ENCODE measurements at regions not wholly inside any gene's neighbourhood (a gene's known extent, or its start where the extent isn't known, plus 50 kb on each side); places are given as distances from the start of the nearest gene placed in this dataset.
"Not testable (repeated sequence)": the region's sequence is repeated elsewhere in the genome, so short reads cannot be mapped to it uniquely, and the experiment has no call there.

DNA sequence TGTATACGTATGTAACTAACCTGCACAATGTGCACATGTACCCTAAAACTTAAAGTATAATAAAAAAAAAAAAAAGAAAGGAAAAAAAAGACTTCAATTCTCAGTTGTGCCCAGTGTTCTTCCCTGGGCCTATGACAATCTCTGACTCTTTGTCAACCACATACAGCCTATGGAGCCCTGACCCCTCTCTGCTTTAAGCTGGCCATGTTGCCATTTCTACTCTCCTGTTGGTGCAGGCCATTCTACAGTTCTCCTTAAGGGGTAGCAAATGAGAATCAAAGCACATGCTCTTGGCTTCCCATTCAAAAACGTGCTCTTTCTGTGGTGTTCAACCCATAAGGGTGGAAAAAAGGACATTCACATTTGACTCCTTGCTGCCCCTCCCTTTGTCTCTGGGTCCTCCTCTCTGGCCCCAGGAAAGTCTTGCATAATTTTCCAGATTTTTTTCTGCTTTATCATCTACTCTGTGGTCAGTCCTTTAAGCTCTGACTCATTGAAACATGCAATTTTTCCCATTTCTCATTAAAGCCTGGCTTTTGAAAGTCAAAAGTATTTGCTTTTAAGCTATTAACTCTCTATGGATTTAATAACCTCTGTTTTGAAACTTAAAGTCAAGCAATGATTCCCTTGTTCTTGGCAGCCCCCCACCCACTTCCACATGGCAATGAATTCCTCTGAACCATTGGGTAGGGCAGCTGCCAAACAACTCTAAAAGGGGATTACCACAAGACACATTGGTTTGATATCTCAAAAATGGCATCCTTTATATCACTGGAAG, 208.6 kb upstream of the MCHR2 start:
- 62 to 68% (median 67%) methylated on average over 2 of the region's 2 CpGs for WGBS, 4 donors
- Histone ChIP-seq H3K36me3 (no peaks in the 10 kb centered on the region), H3K9me3 (peaks cover 0 to 4% (median 0%) of the 10 kb centered on the region in 12 donors), H3K4me3 (no peak overlapping the region), H3K27ac (peak overlapping the region in 1 of 12 donors; percentile 6), H3K4me1 (no peaks in the 10 kb centered on the region), H3K27me3 (no peaks in the 10 kb centered on the region)
- DNase-seq: peak in 1 of 5 donors; percentile 30
- ATAC-seq: peak in 2 of 4 donors; percentile 81 to 94
- intact Hi-C loops (cut with DNase I): no loop called here
- no peak for TF ChIP-seq POLR2A (IDR thresholded peaks at IDR 0.05)
- TF ChIP-seq, protein P1, sequence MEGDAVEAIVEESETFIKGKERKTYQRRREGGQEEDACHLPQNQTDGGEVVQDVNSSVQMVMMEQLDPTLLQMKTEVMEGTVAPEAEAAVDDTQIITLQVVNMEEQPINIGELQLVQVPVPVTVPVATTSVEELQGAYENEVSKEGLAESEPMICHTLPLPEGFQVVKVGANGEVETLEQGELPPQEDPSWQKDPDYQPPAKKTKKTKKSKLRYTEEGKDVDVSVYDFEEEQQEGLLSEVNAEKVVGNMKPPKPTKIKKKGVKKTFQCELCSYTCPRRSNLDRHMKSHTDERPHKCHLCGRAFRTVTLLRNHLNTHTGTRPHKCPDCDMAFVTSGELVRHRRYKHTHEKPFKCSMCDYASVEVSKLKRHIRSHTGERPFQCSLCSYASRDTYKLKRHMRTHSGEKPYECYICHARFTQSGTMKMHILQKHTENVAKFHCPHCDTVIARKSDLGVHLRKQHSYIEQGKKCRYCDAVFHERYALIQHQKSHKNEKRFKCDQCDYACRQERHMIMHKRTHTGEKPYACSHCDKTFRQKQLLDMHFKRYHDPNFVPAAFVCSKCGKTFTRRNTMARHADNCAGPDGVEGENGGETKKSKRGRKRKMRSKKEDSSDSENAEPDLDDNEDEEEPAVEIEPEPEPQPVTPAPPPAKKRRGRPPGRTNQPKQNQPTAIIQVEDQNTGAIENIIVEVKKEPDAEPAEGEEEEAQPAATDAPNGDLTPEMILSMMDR (IDR thresholded peaks at IDR 0.05): no peak

DNA sequence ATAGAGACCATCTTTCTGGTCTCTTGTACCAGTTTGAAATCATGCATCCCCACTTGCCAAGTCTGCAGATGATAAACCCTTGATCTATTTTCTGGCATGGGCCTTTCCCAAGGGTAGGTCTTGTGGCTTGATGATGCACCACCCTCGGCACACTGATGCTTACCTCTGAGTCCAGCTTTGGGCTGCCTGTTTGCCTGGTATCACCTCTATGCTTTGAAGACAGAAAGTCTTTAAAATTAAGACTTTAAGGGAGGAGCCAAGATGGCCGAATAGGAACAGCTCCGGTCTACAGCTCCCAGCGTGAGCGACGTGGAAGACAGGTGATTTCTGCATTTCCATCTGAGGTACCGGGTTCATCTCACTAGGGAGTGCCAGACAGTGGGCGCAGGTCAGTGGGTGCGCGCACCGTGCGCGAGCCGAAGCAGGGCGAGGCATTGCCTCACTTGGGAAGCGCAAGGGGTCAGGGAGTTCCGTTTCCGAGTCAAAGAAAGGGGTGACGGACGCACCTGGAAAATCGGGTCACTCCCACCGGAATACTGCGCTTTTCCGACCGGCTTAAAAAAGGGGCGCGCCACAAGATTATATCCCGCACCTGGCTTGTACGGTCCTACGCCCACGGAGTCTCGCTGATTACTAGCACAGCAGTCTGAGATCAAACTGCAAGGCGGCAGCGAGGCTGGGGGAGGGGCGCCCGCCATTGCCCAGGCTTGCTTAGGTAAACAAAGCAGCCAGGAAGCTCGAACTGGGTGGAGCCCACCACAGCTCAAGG, 202.4 kb upstream of the MCHR2 start:
- H3K9me3 ChIP-seq; H3K27ac ChIP-seq; intact Hi-C loops (cut with DNase I); H3K27me3 ChIP-seq; H3K4me1 ChIP-seq; H3K36me3 ChIP-seq; ATAC-seq; DNase-seq; H3K4me3 ChIP-seq: not testable (repeated sequence)
- 92 to 95% (median 94%) methylated on average over 26 to 36 of the region's 37 CpGs for whole genome bisulfite sequencing, 4 donors

DNA sequence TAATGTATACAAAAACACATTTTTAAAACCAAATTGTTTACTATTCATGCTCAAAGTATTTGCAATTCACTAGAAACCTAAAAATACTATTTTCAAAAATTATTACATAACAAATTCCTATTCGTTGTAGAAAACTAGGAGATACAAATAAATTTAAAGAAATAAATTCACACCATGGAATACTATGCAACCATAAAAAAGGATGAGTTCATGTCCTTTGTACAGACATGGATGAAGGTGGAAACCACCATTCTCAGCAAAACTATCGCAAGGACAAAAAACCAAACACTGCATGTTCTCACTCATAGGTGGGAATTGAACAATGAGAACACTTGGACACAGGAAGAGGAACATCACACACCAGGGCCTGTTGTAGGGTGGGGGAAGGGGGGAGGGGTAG, 201.2 kb upstream of the MCHR2 start:
- H3K4me3 ChIP-seq; ATAC-seq; H3K4me1 ChIP-seq; DNase-seq; H3K27me3 ChIP-seq; H3K36me3 ChIP-seq; H3K27ac ChIP-seq; H3K9me3 ChIP-seq; intact Hi-C loops (cut with DNase I): not testable (repeated sequence)
- 84 to 90% (median 86%) methylated on average over 2 of the region's 2 CpGs for WGBS, 4 donors

DNA sequence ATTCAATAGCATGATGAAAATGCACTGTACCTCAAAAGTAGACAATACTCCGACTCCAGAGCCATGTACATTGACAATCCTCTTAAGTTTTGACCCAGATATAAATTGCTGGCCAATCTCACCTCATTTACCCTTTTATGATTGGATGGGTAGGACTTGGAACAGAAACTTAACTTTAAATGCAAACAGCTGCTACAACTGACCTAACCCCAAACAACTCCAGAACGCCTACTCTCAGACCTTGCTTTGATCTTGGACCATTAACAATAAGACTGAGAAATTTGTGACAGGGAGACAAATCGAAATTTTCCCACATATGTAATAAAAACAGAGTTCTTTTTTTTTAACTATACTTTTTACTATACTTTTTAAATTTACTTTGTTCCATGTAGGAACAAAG, 200.5 kb upstream of the MCHR2 start:
- Histone ChIP-seq H3K4me1 (no peaks in the 10 kb centered on the region), H3K4me3 (no peak overlapping the region), H3K36me3 (no peaks in the 10 kb centered on the region), H3K27me3 (no peaks in the 10 kb centered on the region), H3K9me3 (peaks cover 0 to 2% (median 0%) of the 10 kb centered on the region in 12 donors), H3K27ac (no peak overlapping the region)
- TF ChIP-seq, protein P1 (IDR thresholded peaks at IDR 0.05): no peak
- TF ChIP-seq POLR2A (IDR thresholded peaks at IDR 0.05): no peak
- ATAC-seq (no peak), DNase-seq (no peak)
- WGBS, 4 donors: 52 to 70% (median 60%) methylated on average over 3 of the region's 3 CpGs
- intact Hi-C loops (cut with DNase I): no loop called here

DNA sequence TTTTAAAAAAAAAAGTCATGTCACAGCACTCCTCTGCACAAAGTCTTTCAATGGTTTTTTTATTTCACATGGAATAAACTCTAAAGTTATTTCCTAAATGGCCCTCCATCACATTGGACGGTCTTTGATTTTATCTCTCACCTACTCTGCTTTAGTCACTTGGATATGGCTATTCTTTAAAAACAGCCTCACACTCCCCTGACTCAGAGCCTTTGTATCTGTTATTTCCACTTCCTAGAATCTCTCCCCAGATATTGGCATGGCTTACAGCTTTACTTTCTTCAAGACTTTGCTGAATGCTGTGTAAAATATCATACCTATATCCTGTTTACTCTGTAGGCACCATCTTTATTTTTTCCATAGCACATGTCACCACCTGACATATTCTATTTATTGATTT, 194.7 kb upstream of the MCHR2 start:
- WGBS, 4 donors: 70 to 80% (median 76%) methylated on average over 1 of the region's 1 CpG
- TF ChIP-seq, protein P1 (IDR thresholded peaks at IDR 0.05): no peak
- no peak for TF ChIP-seq POLR2A (IDR thresholded peaks at IDR 0.05)
- Histone ChIP-seq H3K27ac (no peak overlapping the region), H3K36me3 (no peaks in the 10 kb centered on the region), H3K4me3 (no peak overlapping the region), H3K27me3 (no peaks in the 10 kb centered on the region), H3K4me1 (no peaks in the 10 kb centered on the region), H3K9me3 (no peaks in the 10 kb centered on the region)
- ATAC-seq (no peak), DNase-seq (no peak)
- intact Hi-C loops (cut with DNase I): no loop called here

Measured in heart left ventricle (tissue), 16 donors.